ENCODE measurements at regions not wholly inside any gene's neighbourhood (a gene's known extent, or its start where the extent isn't known, plus 50 kb on each side); places are given as distances from the start of the nearest gene placed in this dataset.

GRCh38 chr2:206387808-206388207, 55.5 kb upstream of the ADAM23 start:
- no peaks in the 10 kb centered on the region for H3K36me3 ChIP-seq (ENCODE audit: insufficient read depth, low read length)
- H3K9me3 ChIP-seq (ENCODE audit: low read depth, low read length), result no peaks in the 10 kb centered on the region
- H3K79me2 ChIP-seq (ENCODE audit: insufficient read depth, low read length), result no peaks in the 10 kb centered on the region
- no peak for TF ChIP-seq CTCF (IDR thresholded peaks at IDR 0.05; ENCODE audit: extremely low read depth, low read depth, low read length)
- DNase-seq (ENCODE audit: insufficient read length, low spot score, missing footprints), result no peak
- no peak overlapping the region for H3K4me2 ChIP-seq (ENCODE audit: insufficient read depth, low read length)
- H3K27me3 ChIP-seq (ENCODE audit: insufficient read depth, low read length), result no peaks in the 10 kb centered on the region
- no peaks in the 10 kb centered on the region for H3K4me1 ChIP-seq (ENCODE audit: insufficient read depth, low read length)
- no peak overlapping the region for H3K4me3 ChIP-seq (ENCODE audit: insufficient read depth, low read length)
- no peaks in the 10 kb centered on the region for H4K20me1 ChIP-seq (ENCODE audit: insufficient read depth, low read length)
- H2AFZ ChIP-seq (ENCODE audit: low read length), result no peak overlapping the region
- H3K27ac ChIP-seq (ENCODE audit: low read depth, low read length), result no peak overlapping the region

DNA sequence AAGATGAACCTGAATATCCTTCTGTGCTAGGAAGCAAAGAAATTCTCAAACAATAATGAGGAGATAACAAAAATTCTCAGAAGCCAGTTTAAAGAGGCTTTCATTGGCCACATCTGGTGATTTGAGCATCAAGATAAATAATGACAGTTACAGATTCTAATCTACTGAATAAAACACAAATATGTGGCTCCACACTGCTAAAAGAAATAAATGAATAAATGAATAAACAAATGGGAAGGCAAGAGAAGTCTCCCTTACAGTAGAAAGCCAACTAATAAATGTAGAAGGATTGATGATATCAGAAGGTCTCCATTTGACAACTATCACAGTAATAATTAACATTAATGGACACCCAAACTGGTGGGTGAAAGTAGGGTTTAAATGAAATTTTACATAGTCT, 54.6 kb upstream of the ADAM23 start:
- Histone ChIP-seq H2AFZ (ENCODE audit: low read length) (no peak overlapping the region), H4K20me1 (ENCODE audit: insufficient read depth, low read length) (no peaks in the 10 kb centered on the region), H3K4me3 (ENCODE audit: insufficient read depth, low read length) (no peak overlapping the region), H3K4me1 (ENCODE audit: insufficient read depth, low read length) (no peaks in the 10 kb centered on the region), H3K4me2 (ENCODE audit: insufficient read depth, low read length) (no peak overlapping the region), H3K36me3 (ENCODE audit: insufficient read depth, low read length) (no peaks in the 10 kb centered on the region), H3K27ac (ENCODE audit: low read depth, low read length) (no peak overlapping the region), H3K79me2 (ENCODE audit: insufficient read depth, low read length) (no peaks in the 10 kb centered on the region), H3K27me3 (ENCODE audit: insufficient read depth, low read length) (no peaks in the 10 kb centered on the region), H3K9me3 (ENCODE audit: low read depth, low read length) (no peaks in the 10 kb centered on the region)
- no peak for DNase-seq (ENCODE audit: insufficient read length, low spot score, missing footprints)
- no peak for TF ChIP-seq CTCF (IDR thresholded peaks at IDR 0.05; ENCODE audit: extremely low read depth, low read depth, low read length)

DNA sequence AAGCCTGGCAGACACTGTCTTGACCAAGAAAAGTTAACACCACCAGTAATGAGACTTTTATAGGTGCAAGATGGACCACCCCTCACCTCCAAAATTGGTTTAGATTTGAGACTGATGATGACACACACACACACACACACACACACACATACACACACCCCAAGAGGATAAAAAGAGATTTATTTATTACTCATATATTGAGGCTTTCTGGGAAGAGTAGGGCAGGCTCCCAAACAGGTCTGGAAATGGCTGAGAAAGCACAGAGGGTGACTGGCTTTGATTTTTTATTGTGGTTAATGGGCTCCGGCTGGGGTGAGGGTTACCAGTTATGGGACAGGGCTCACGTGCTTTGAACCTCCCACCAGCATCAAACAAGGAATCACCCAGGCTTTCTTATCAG, 54.2 kb upstream of the ADAM23 start:
- Histone ChIP-seq H3K4me2 (ENCODE audit: insufficient read depth, low read length) (no peak overlapping the region), H3K27ac (ENCODE audit: low read depth, low read length) (no peak overlapping the region)
- TF ChIP-seq CTCF (IDR thresholded peaks at IDR 0.05; ENCODE audit: extremely low read depth, low read depth, low read length), result no peak

GRCh38 chr2:206390181-206390580, 53.2 kb upstream of the ADAM23 start:
- H3K27me3 ChIP-seq (ENCODE audit: insufficient read depth, low read length), result no peaks in the 10 kb centered on the region
- no peak overlapping the region for H3K4me2 ChIP-seq (ENCODE audit: insufficient read depth, low read length)
- H3K4me1 ChIP-seq (ENCODE audit: insufficient read depth, low read length), result no peaks in the 10 kb centered on the region
- no peak for DNase-seq (ENCODE audit: insufficient read length, low spot score, missing footprints)
- no peaks in the 10 kb centered on the region for H3K36me3 ChIP-seq (ENCODE audit: insufficient read depth, low read length)
- no peak overlapping the region for H2AFZ ChIP-seq (ENCODE audit: low read length)
- no peaks in the 10 kb centered on the region for H3K9me3 ChIP-seq (ENCODE audit: low read depth, low read length)
- H3K4me3 ChIP-seq (ENCODE audit: insufficient read depth, low read length), result no peak overlapping the region
- TF ChIP-seq CTCF (IDR thresholded peaks at IDR 0.05; ENCODE audit: extremely low read depth, low read depth, low read length), result no peak
- H3K27ac ChIP-seq (ENCODE audit: low read depth, low read length), result no peak overlapping the region
- H3K79me2 ChIP-seq (ENCODE audit: insufficient read depth, low read length), result no peaks in the 10 kb centered on the region
- H4K20me1 ChIP-seq (ENCODE audit: insufficient read depth, low read length), result no peaks in the 10 kb centered on the region

More for the DNA sequence above, 54.2 kb upstream of the ADAM23 start:
- Histone ChIP-seq H2AFZ (ENCODE audit: low read length) (no peak overlapping the region), H3K9me3 (ENCODE audit: low read depth, low read length) (no peaks in the 10 kb centered on the region), H3K79me2 (ENCODE audit: insufficient read depth, low read length) (no peaks in the 10 kb centered on the region), H4K20me1 (ENCODE audit: insufficient read depth, low read length) (no peaks in the 10 kb centered on the region), H3K4me3 (ENCODE audit: insufficient read depth, low read length) (no peak overlapping the region), H3K4me1 (ENCODE audit: insufficient read depth, low read length) (no peaks in the 10 kb centered on the region), H3K36me3 (ENCODE audit: insufficient read depth, low read length) (no peaks in the 10 kb centered on the region), H3K27me3 (ENCODE audit: insufficient read depth, low read length) (no peaks in the 10 kb centered on the region)
- DNase-seq (ENCODE audit: insufficient read length, low spot score, missing footprints), result no peak
